Right cardiac atrium (tissue), 5 donors: ENCODE measurements at regions not wholly inside any gene's neighbourhood (a gene's known extent, or its start where the extent isn't known, plus 50 kb on each side); places are given as distances from the start of the nearest gene placed in this dataset.
A peak's percentile ranks its signal among the peaks of the same experiment; 100 is the strongest.
"Not testable (repeated sequence)": the region's sequence is repeated elsewhere in the genome, so short reads cannot be mapped to it uniquely, and the experiment has no call there.

ENCODE experiments used
- ATAC-seq, 2 donors: fragments of 200-7000 bp; cut with Tn5 transposase; one replicate each; pipeline versions ENCODE4 v1.8.0 to v1.9.1; 2020; ENCODE audit warnings: moderate library complexity in 2 of 2, mild to moderate bottlenecking in 1 of 2
- DNase-seq, 3 donors: peaks; one replicate each; pipeline ENCODE4 v3.0.0-alpha.2; 2020
- H3K27ac ChIP-seq: one replicate; pipeline ENCODE4 v1.5.1; 2013; ENCODE audit warnings: mild to moderate bottlenecking, low read length, control low read depth, moderate library complexity
- H3K27me3 ChIP-seq: one replicate; pipeline ENCODE4 v1.6.1; 2013; ENCODE audit not compliant: control insufficient read depth, insufficient read depth
- H3K4me1 ChIP-seq: one replicate; pipeline ENCODE4 v1.6.1; 2013; ENCODE audit warnings: low read length; ENCODE audit not compliant: control insufficient read depth, insufficient read depth
- H3K4me3 ChIP-seq: one replicate; pipeline ENCODE4 v1.5.1; 2013; ENCODE audit warnings: low read length, control low read depth
- H3K9me3 ChIP-seq: one replicate; pipeline ENCODE4 v1.6.1; 2013; ENCODE audit warnings: low read length; ENCODE audit not compliant: control insufficient read depth
- WGBS: extraction: QIAGEN DNeasy Blood & Tissue Kit; methylation state at CpG from one replicate; pipeline ENCODE4 v1.1.7; 2013; 5-methylcytosine and 5-hydroxymethylcytosine counted together
- intact Hi-C, 4 donors: fragments of 100-400 bp; cut with DNase I; formaldehyde crosslinking; loops; one replicate each; pipeline versions ENCODE4 v1.11.0 to v1.14.0; 2022 to 2023
- donor health status: healthy with polysubstance abuse.
- donor health status: DM: no; HTN: yes; CAD: no.
- donor health status: DM: no; HTN: no; CAD: no.
- donor health status: DM: no; HTN: yes; CAD: no; lungs with severe emphysema.
- donor health status: DM: yes; HTN: yes; CAD: no.

DNA sequence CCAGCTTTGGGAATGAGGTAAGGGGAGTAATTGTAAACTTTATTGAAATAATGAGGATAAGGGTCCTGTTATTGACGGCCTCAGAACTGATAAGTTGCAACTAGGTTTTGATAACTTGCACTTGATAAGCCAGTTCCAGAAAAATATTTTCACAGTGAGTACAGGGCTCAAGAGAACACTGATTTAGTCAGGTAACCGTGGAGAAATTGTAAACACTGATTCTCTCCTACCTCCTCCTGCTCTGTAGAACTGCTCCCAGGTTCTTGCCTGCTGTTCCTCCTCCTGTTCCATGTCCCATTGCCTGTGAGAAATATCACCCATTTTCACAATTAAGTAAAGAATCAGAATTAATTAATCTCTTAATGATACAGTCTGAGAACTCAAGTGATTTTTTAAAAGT is 55.0 kb upstream of the CXXC4 start:
- no peak overlapping the region for H3K27ac ChIP-seq
- no peaks in the 10 kb centered on the region for H3K4me1 ChIP-seq
- H3K4me3 ChIP-seq = no peak overlapping the region
- no peaks in the 10 kb centered on the region for H3K9me3 ChIP-seq
- H3K27me3 ChIP-seq = no peaks in the 10 kb centered on the region
- DNase-seq = no peak
- no peak for ATAC-seq
- WGBS = 36% methylated on average over 2 of the region's 2 CpGs
- intact Hi-C loops = no loop called here

DNA sequence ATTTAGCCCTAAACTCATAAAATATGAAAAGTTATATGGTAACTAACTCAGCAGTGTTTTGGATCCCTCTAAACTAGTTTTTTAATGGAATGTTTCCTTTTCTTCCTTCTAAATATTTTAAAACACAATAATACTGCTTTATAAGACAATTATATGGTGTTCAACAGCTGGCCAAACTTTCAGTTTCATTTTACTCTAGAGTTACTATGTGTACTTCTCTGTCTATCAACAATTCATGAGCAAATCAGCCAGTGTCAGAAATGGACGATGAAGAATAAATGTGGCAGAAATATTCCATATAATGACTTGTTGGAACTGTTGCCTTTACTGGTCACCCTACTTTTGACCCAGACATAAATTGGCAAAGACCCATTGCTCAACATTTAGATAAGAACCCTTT is 64.8 kb upstream of the CXXC4 start:
- WGBS = 66% methylated on average over 1 of the region's 1 CpG
- Histone ChIP-seq H3K4me1 (no peaks in the 10 kb centered on the region), H3K27ac (no peak overlapping the region), H3K27me3 (no peaks in the 10 kb centered on the region), H3K4me3 (no peak overlapping the region), H3K9me3 (no peaks in the 10 kb centered on the region)
- no peak for ATAC-seq
- DNase-seq = no peak
- intact Hi-C loops = no loop called here

DNA sequence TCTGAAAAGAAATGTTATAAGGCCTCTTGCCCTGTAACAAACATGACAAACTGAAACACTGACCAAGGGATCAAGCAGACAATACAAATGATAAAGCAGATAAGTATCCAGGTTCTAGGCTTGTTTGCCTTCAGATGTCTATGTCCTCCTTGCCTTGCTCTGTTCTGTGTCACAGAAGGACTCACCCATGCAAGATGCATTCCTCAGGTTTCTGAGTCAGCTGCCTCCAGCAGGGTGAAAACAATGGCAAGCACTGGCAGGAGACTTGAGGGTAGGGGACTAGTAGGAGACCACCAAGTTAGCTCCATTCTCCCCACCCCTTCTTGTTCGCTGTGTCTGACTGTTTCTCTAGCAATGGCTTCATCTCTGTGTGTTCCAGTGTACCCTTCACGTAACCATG is 76.6 kb upstream of the CXXC4 start:
- Histone ChIP-seq H3K9me3 (no peaks in the 10 kb centered on the region), H3K4me3 (no peak overlapping the region), H3K4me1 (no peaks in the 10 kb centered on the region), H3K27ac (no peak overlapping the region), H3K27me3 (no peaks in the 10 kb centered on the region)
- intact Hi-C loops = no loop called here
- WGBS = 85% methylated on average over 2 of the region's 2 CpGs
- DNase-seq (no peak), ATAC-seq (no peak)

DNA sequence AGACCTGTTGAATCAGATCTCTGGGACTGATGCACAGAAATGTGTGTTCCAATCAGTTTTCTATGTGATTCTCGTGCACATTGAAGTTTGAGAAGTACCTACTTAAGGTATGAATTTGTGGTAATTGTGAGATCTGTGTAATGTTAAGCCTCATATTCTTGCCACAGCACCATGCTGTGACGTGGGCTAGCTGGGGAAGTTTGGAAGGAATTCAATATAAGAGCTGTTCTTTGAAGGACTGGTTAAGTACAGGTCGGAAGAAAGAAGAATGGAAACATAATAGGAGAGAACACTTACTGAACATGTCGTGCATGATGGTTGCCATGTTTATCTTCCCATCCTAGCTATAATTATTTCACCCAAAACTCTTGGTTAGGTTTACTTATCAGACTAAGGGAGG is 79.7 kb upstream of the CXXC4 start:
- WGBS = 83% methylated on average over 4 of the region's 4 CpGs

DNA sequence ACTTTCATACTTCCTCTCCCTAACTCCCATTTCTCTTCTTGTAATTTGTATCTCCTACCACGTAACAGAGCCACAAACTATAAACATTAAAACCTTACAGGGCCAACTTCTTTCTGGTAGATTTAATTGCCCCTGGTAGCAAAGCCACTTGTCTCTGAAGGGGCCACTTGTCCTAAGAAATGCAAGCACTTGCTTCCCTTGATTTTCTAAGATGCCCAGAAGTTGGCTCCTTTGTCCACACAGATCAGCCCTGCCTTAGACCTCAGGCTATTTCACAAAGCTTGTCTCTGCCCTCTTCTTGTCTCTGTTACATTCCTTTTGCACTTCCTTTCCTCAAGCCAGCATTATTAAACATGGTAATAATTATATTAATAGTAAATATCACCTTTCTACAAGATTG is 80.6 kb upstream of the CXXC4 start:
- ATAC-seq (no peak), DNase-seq (no peak)
- Histone ChIP-seq H3K27ac (no peak overlapping the region), H3K27me3 (no peaks in the 10 kb centered on the region), H3K4me3 (no peak overlapping the region), H3K9me3 (no peaks in the 10 kb centered on the region), H3K4me1 (no peaks in the 10 kb centered on the region)
- intact Hi-C loops = no loop called here
- WGBS = 72% methylated on average over 1 of the region's 1 CpG

More for the DNA sequence above, 79.7 kb upstream of the CXXC4 start:
- ATAC-seq (no peak), DNase-seq (no peak)
- no peak overlapping the region for H3K27ac ChIP-seq
- intact Hi-C loops = no loop called here
- H3K27me3 ChIP-seq = no peaks in the 10 kb centered on the region
- H3K4me1 ChIP-seq = no peaks in the 10 kb centered on the region
- H3K9me3 ChIP-seq = no peaks in the 10 kb centered on the region
- no peak overlapping the region for H3K4me3 ChIP-seq

DNA sequence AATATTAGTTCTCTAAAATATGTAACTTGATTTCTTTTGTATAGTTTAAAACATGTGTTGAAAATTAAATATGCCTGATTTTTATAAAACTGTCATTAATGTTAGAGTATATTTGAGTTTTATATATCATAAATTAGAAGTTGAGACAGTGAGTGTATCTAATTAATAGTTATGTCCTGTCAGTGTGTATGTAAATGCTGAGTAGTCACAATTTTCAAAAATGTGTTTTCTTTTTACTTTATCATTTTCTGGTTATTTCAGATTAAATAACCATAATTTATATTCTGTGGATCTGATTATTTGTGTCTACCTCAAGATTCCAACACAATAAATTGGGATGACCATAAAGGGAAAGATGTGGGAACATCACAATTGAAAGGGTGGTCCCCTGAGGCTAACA is 82.7 kb upstream of the CXXC4 start:
- Histone ChIP-seq H3K27me3 (no peaks in the 10 kb centered on the region), H3K4me1 (no peaks in the 10 kb centered on the region), H3K9me3 (no peaks in the 10 kb centered on the region), H3K4me3 (no peak overlapping the region), H3K27ac (no peak overlapping the region)
- ATAC-seq = no peak
- no peak for DNase-seq
- intact Hi-C loops = no loop called here

DNA sequence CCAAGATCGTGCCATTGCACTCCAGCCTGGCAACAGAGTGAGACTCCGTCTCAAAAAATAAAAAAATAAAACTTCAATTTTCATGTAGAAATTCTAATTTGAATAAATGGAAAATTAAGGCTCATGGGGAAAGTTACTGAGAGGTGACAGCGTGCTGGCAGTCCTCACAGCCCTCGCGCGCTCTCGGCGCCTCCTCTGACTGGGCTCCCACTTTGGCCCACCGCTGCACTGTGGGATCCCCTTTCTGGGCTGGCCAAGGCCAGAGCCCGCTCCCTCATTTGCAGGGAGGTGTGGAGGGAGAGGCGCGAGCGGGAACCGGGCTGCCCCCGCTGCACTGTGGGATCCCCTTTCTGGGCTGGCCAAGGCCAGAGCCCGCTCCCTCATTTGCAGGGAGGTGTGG is 86.8 kb upstream of the CXXC4 start:
- H3K27me3 ChIP-seq, H3K4me1 ChIP-seq, H3K27ac ChIP-seq, ATAC-seq, intact Hi-C loops, H3K9me3 ChIP-seq, H3K4me3 ChIP-seq: not testable (repeated sequence)
- DNase-seq = peak in 1 of 3 donors; percentile 45
- 98% methylated on average over 12 of the region's 16 CpGs for WGBS

DNA sequence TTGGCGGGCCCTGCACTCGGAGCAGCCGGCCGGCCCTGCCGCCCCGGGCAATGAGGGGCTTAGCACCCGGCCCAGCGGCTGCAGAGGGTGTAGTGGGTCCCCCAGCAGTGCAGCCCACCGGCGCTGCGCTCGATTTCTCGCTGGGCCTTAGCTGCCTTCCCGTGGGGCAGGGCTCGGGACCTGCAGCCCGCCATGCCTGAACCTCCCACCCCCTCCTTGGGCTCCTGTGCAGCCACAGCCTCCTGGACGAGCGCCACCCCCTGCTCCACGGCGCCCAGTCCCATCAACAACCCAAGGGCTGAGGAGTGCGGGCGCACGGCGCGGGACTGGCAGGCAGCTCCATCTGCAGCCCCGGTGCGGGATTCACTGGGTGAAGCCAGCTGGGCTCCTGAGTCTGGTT is 87.4 kb upstream of the CXXC4 start:
- DNase-seq = peak in 1 of 3 donors; percentile 40
- H3K4me3 ChIP-seq, H3K27me3 ChIP-seq, H3K27ac ChIP-seq, intact Hi-C loops, H3K4me1 ChIP-seq, H3K9me3 ChIP-seq, ATAC-seq: not testable (repeated sequence)
- WGBS = 93% methylated on average over 27 of the region's 27 CpGs

DNA sequence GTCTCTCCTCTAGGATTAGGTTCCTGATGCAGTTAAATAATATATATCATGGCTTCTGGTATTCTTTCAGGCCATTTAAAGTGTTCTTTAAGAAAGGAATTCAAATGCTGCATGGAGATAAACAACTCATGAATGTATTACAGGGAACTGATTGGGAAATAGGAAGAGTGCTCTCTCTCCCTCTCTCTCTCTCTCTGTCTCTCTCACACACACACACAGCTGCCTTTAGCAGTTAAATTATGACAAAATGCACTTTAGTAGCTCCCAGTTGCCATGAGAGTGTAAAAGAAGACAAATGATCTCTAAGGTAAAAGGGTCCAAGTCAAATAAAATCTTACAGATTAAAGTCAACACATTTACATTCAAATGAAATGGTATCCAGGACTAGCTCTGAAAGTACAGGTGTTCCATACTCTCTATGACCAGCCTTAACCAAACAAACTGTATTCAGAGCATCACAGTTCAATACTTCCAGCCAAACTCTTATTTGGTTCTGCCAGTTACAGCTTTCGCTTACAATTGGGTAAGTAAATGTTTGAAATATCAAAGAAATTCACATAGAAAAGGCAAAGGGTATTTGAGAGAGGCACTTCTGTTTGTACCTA is 94.7 kb upstream of the CXXC4 start:
- intact Hi-C loops = no loop called here
- DNase-seq (no peak), ATAC-seq (no peak)
- 97% methylated on average over 1 of the region's 1 CpG for WGBS
- no peak overlapping the region for H3K27ac ChIP-seq
- no peaks in the 10 kb centered on the region for H3K9me3 ChIP-seq
- no peaks in the 10 kb centered on the region for H3K27me3 ChIP-seq
- no peaks in the 10 kb centered on the region for H3K4me1 ChIP-seq
- no peak overlapping the region for H3K4me3 ChIP-seq

DNA sequence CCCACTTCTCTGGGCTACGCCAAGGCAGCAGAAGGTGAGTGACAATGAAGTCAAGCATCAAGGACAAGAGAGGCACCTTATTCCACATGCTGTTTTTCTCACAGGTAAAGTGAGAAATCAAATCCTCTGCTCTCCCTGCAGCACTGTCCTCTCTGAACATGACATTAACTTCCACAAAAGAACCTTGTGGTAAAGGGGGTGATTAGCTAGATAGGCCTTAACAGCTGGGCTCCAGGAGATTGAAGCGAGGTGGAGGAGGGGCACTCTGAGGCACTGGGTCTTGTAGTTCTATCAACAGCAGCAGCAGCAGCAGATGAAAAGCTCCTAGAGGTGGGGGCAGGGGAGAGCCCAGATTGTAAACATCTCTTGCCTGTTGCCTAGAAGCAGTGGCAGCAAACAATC is 96.8 kb upstream of the CXXC4 start:
- ATAC-seq = peak; percentile 71 to 77
- intact Hi-C loops = no loop called here
- peak in 2 of 3 donors; percentile 43 to 59 for DNase-seq
- Histone ChIP-seq H3K27me3 (no peaks in the 10 kb centered on the region), H3K27ac (no peak overlapping the region), H3K9me3 (no peaks in the 10 kb centered on the region), H3K4me1 (no peaks in the 10 kb centered on the region), H3K4me3 (no peak overlapping the region)
- 51% methylated on average over 2 of the region's 2 CpGs for WGBS

DNA sequence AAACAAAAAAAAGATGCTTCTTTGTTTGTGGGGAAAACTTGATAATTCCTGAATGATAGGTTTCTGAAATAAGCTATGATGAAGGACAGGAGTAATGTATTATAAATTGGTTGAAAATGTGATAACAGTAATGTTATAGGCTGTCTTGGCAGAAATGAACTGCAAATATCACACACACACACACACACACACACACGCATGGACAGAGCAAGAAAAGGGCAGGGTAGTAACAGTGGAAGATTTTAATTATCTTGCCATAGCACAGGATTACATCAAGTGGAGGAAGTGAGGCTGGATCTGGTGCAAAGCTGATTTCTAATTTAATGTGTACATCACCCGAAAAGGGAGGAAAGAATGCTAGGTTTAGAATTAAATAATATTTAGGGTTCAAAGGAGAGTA is 97.5 kb upstream of the CXXC4 start:
- Histone ChIP-seq H3K27me3 (no peaks in the 10 kb centered on the region), H3K27ac (no peak overlapping the region), H3K4me1 (no peaks in the 10 kb centered on the region), H3K4me3 (no peak overlapping the region), H3K9me3 (no peaks in the 10 kb centered on the region)
- 73% methylated on average over 2 of the region's 2 CpGs for WGBS
- intact Hi-C loops = no loop called here
- DNase-seq (no peak), ATAC-seq (no peak)

DNA sequence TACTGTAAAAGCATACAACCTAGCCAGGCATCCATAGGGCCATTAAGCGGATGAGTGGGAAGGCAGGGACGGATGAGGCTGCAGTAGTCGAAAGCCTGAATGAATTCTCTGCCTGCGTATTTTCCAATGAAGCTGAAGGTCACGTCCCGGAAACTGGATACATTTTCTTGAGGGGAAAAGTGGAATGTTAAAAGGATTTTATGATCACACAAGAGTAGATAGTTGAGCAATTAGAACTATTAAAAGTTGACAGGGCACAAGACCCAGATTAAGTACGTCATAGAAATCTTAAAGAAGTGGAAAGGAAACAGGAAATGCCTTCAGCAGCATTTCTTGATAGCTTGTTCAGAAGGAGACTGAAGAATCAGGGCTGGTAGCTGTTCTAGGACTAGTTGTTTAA is 98.3 kb upstream of the CXXC4 start:
- peak; percentile 62 to 81 for ATAC-seq
- 42% methylated on average over 7 of the region's 7 CpGs for WGBS
- intact Hi-C loops = no loop called here
- H3K27ac ChIP-seq = no peak overlapping the region
- no peaks in the 10 kb centered on the region for H3K9me3 ChIP-seq
- H3K4me1 ChIP-seq = no peaks in the 10 kb centered on the region
- no peak for DNase-seq
- H3K27me3 ChIP-seq = no peaks in the 10 kb centered on the region
- H3K4me3 ChIP-seq = peak overlapping the region; percentile 57
